ENCODE measurements at regions not wholly inside any gene's neighbourhood (a gene's known extent, or its start where the extent isn't known, plus 50 kb on each side); places are given as distances from the start of the nearest gene placed in this dataset.

- TF ChIP-seq, protein P1, sequence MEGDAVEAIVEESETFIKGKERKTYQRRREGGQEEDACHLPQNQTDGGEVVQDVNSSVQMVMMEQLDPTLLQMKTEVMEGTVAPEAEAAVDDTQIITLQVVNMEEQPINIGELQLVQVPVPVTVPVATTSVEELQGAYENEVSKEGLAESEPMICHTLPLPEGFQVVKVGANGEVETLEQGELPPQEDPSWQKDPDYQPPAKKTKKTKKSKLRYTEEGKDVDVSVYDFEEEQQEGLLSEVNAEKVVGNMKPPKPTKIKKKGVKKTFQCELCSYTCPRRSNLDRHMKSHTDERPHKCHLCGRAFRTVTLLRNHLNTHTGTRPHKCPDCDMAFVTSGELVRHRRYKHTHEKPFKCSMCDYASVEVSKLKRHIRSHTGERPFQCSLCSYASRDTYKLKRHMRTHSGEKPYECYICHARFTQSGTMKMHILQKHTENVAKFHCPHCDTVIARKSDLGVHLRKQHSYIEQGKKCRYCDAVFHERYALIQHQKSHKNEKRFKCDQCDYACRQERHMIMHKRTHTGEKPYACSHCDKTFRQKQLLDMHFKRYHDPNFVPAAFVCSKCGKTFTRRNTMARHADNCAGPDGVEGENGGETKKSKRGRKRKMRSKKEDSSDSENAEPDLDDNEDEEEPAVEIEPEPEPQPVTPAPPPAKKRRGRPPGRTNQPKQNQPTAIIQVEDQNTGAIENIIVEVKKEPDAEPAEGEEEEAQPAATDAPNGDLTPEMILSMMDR (IDR thresholded peaks at IDR 0.05): no peak
- TF ChIP-seq POLR2A (IDR thresholded peaks at IDR 0.05) (no peak), POLR2AphosphoS5 (IDR thresholded peaks at IDR 0.05) (no peak)
Observed at GRCh38 chr5:174644436-174644835, 79.9 kb upstream of the MSX2 start.
